Ectodermal cell (in vitro differentiated cells): ENCODE measurements at regions not wholly inside any gene's neighbourhood (a gene's known extent, or its start where the extent isn't known, plus 50 kb on each side); places are given as distances from the start of the nearest gene placed in this dataset.

Experiments used
- H3K27ac ChIP-seq: 2 replicates; pipeline ENCODE4 v1.7.0; 2013; ENCODE audit warnings: mild to moderate bottlenecking, low read depth, low read length; ENCODE audit not compliant: insufficient read depth, poor library complexity, severe bottlenecking
- H3K27me3 ChIP-seq: 2 replicates; pipeline ENCODE4 v1.7.0; 2013; ENCODE audit warnings: mild to moderate bottlenecking, low read length; ENCODE audit not compliant: insufficient read depth, control insufficient read depth, poor library complexity, severe bottlenecking
- H3K36me3 ChIP-seq: one replicate; pipeline ENCODE4 v1.7.0; 2013; ENCODE audit warnings: low read length; ENCODE audit not compliant: control insufficient read depth, insufficient read depth
- H3K4me1 ChIP-seq: one replicate; pipeline ENCODE4 v1.7.0; 2013; ENCODE audit warnings: low read length; ENCODE audit not compliant: control insufficient read depth, insufficient read depth
- H3K4me3 ChIP-seq: 2 replicates; pipeline ENCODE4 v1.7.0; 2013; ENCODE audit warnings: low read depth, low read length, control low read depth; ENCODE audit not compliant: insufficient read depth
- H3K9me3 ChIP-seq: 2 replicates; pipeline ENCODE4 v1.7.0; 2013; ENCODE audit warnings: mild to moderate bottlenecking, low read length, moderate library complexity; ENCODE audit not compliant: control insufficient read depth
- WGBS, 2 experiments: methylation state at CpG; one replicate each; pipeline ENCODE4 v1.1.7; 2013; ENCODE audit warnings: missing lambda C conversion rate in 2 of 2; 5-methylcytosine and 5-hydroxymethylcytosine counted together

GRCh38 chr11:80163441-80163840 lies 722.6 kb upstream of the TENM4 start:
- 95% methylated on average over 1 of the region's 1 CpG for WGBS, 2 experiments
- H3K27me3 ChIP-seq, result no peaks in the 10 kb centered on the region
- H3K4me1 ChIP-seq, result no peaks in the 10 kb centered on the region
- H3K27ac ChIP-seq, result no peak overlapping the region
- no peaks in the 10 kb centered on the region for H3K36me3 ChIP-seq
- no peak overlapping the region for H3K4me3 ChIP-seq
- no peaks in the 10 kb centered on the region for H3K9me3 ChIP-seq

- 96 to 100% methylated on average over 3 of the region's 3 CpGs for WGBS, 2 experiments
Observed at GRCh38 chr11:80163011-80163410, 722.2 kb upstream of the TENM4 start.

DNA sequence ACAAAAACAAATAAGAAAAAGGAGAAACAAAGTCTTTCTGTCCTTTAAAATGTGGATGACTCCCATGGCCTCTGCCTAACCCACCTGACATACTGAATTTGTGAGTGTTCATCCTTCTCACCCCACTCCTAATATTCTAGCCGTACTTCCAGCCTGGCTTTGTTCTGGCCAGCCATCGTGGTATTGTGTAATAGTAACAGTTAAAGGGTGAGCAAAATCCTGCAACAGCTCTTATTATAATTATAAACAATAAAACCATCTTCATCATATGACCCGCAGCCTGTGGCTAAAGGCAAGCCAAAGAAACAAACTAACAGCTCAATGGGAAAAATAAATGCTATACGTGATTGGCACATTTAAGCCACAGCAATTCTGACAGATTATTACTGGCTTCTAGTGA lies 721.6 kb upstream of the TENM4 start:
- Histone ChIP-seq H3K4me3 (no peak overlapping the region), H3K27me3 (no peaks in the 10 kb centered on the region), H3K27ac (no peak overlapping the region), H3K9me3 (no peaks in the 10 kb centered on the region), H3K4me1 (no peaks in the 10 kb centered on the region), H3K36me3 (no peaks in the 10 kb centered on the region)
- 93 to 94% methylated on average over 2 to 4 of the region's 4 CpGs for WGBS, 2 experiments

More at GRCh38 chr11:80163011-80163410, 722.2 kb upstream of the TENM4 start:
- Histone ChIP-seq H3K27ac (no peak overlapping the region), H3K36me3 (no peaks in the 10 kb centered on the region), H3K27me3 (no peaks in the 10 kb centered on the region), H3K4me3 (no peak overlapping the region), H3K9me3 (no peaks in the 10 kb centered on the region), H3K4me1 (no peaks in the 10 kb centered on the region)

DNA sequence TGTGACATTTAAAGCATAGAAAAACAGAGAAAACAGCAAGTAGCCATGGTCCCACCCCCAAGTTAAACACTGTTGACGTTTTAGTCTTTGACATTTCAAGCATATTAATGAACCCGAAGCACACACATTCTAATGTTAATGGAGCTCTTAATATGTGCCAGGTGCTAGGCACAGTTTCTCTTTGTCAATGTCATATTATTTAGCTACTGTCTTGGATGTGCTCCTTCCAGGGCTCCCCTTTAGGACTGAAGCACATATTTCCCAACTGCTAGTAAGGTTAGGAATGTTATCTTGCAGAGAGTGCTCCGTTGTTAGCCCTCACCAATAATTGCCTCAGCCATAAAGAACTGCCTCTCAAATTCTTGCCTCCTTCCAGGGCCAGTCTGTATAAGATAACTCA lies 716.6 kb upstream of the TENM4 start:
- H3K36me3 ChIP-seq, result no peaks in the 10 kb centered on the region
- H3K27me3 ChIP-seq, result no peaks in the 10 kb centered on the region
- WGBS, 2 experiments, result 42 to 50% methylated on average over 3 of the region's 3 CpGs
- no peak overlapping the region for H3K27ac ChIP-seq
- H3K4me1 ChIP-seq, result no peaks in the 10 kb centered on the region
- H3K4me3 ChIP-seq, result no peak overlapping the region
- no peaks in the 10 kb centered on the region for H3K9me3 ChIP-seq

DNA sequence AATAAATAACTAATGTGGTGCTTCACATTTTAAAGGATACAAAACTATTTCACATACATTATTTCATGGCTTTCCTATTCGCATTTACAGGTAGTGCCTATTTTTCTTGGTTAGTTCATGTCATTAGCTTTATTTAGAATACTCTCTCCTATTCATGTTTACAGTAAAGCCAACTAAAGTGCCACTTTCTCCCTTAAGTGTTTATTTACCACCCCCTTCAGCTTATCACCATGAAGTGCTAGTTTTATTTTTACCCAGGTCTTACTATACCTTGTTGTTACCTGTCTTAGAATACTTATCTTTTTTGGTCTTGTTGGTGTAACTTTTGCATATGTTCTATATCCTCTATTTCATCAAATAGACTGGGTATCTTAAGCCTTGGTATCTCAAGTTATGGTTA lies 715.2 kb upstream of the TENM4 start:
- no peak overlapping the region for H3K4me3 ChIP-seq
- H3K27me3 ChIP-seq, result no peaks in the 10 kb centered on the region
- no peak overlapping the region for H3K27ac ChIP-seq
- H3K4me1 ChIP-seq, result no peaks in the 10 kb centered on the region
- 100% methylated on average over 1 of the region's 1 CpG; no CpG with 5 or more reads in 1 of the 2 experiments for WGBS, 2 experiments
- no peaks in the 10 kb centered on the region for H3K36me3 ChIP-seq
- no peaks in the 10 kb centered on the region for H3K9me3 ChIP-seq

DNA sequence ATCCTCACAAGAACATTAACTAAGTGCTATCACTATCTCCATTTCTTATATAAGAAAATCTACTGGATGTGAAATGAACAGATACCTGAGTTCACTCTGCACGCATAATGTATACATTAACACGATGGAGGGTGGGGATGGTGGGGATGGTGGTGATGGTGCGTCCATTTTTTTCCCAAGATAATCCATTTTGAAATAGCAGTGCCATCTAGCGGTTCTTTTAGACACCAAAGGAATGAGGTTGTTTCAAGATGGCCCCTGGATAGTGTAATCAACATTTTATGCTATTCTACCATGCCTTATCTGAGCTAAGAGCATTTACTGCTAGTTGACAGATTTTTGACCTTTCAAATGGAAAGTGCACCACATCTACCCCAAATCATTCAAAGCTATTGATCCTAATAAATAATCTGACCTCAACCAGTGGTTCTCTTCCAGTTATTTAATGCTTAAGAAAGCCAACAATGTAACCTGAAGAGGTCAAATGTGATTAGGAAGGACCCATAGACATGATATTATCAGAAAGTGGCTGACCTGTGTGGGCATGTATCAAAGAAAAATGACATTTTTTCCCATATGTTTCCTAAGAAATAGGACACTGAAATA lies 714.7 kb upstream of the TENM4 start:
- Histone ChIP-seq H3K4me3 (no peak overlapping the region), H3K27me3 (no peaks in the 10 kb centered on the region), H3K27ac (no peak overlapping the region), H3K36me3 (no peaks in the 10 kb centered on the region), H3K4me1 (no peaks in the 10 kb centered on the region), H3K9me3 (no peaks in the 10 kb centered on the region)
- WGBS, 2 experiments, result 28 to 50% methylated on average over 4 of the region's 4 CpGs

DNA sequence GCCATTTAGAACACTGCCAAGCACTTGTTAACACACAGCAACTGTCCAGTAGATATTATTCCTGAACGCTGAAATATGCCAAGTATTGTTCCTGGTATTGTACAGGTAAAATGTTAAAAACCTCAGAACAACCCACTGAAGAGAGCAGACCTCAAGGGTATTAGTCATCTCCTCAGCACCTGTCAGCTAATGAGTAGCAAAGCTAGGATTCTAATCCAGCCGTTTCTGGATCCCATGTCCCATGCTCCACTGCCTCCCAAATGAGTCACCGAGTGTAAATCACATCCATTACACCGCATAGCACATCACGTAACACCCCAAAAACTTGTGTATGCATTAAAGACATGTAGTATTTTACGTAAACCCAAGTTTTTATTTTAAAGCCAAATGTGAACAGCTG lies 705.4 kb upstream of the TENM4 start:
- Histone ChIP-seq H3K27me3 (no peaks in the 10 kb centered on the region), H3K36me3 (no peaks in the 10 kb centered on the region), H3K9me3 (no peaks in the 10 kb centered on the region), H3K4me3 (no peak overlapping the region), H3K4me1 (no peaks in the 10 kb centered on the region), H3K27ac (no peak overlapping the region)
- WGBS, 2 experiments, result 93 to 94% methylated on average over 3 to 6 of the region's 6 CpGs

GRCh38 chr11:80144897-80145594 lies 704.2 kb upstream of the TENM4 start:
- 71 to 88% methylated on average over 1 to 2 of the region's 2 CpGs for WGBS, 2 experiments
- Histone ChIP-seq H3K4me3 (no peak overlapping the region), H3K27ac (no peak overlapping the region), H3K27me3 (no peaks in the 10 kb centered on the region), H3K36me3 (no peaks in the 10 kb centered on the region), H3K9me3 (no peaks in the 10 kb centered on the region), H3K4me1 (no peaks in the 10 kb centered on the region)

DNA sequence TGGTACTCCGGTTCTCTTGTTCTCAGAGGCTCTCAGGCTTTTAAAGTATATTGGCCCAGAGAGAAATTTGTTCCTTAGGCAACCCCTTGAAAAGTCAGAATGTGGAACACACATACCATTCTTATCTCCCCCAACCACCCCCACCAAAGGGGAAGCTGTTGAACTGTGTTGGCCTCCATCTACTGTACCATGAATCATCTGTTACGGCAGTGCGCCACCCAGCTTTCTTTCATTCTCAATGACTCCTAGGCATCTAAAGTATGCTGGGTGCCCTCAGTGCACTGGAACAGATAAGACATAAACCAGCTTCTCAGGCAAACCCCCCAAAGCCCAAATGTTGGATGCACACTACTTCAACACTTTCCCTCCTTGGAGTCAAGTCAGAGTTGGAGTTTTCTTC lies 696.2 kb upstream of the TENM4 start:
- Histone ChIP-seq H3K27me3 (no peaks in the 10 kb centered on the region), H3K4me3 (no peak overlapping the region), H3K36me3 (no peaks in the 10 kb centered on the region), H3K9me3 (peaks cover 2% of the 10 kb centered on the region), H3K4me1 (no peaks in the 10 kb centered on the region), H3K27ac (no peak overlapping the region)
- 95 to 99% methylated on average over 3 of the region's 3 CpGs for WGBS, 2 experiments

DNA sequence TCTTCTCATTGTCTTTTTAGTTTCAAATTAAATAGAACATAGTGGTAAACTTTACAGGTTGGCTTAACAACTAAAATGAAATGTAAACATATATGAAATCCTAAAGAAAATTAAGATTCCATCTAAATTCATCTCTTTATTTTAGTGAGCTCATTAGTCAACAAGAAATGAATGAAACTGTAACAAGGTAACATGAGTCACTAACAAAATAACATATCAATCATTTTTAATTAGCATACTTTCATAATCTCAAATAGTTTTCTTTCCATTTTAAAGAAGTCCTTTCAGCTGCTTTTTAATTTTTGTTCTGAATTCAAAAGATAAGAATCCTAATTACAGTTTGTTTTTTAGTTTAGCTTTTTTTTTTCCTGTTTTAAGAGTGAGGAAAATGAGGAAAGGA lies 688.6 kb upstream of the TENM4 start:
- no peaks in the 10 kb centered on the region for H3K36me3 ChIP-seq
- no peaks in the 10 kb centered on the region for H3K27me3 ChIP-seq
- no peak overlapping the region for H3K27ac ChIP-seq
- no peak overlapping the region for H3K4me3 ChIP-seq
- no peaks in the 10 kb centered on the region for H3K4me1 ChIP-seq
- H3K9me3 ChIP-seq, result no peaks in the 10 kb centered on the region
